Fibroblast of skin of left quadriceps (primary cell): ENCODE measurements at regions not wholly inside any gene's neighbourhood (a gene's known extent, or its start where the extent isn't known, plus 50 kb on each side); places are given as distances from the start of the nearest gene placed in this dataset.

ENCODE experiments used
- DNase-seq, 2 experiments: peaks; one replicate each; pipeline ENCODE4 v3.0.0-alpha.2; 2013; ENCODE audit warnings: low read depth in 2 of 2

DNA sequence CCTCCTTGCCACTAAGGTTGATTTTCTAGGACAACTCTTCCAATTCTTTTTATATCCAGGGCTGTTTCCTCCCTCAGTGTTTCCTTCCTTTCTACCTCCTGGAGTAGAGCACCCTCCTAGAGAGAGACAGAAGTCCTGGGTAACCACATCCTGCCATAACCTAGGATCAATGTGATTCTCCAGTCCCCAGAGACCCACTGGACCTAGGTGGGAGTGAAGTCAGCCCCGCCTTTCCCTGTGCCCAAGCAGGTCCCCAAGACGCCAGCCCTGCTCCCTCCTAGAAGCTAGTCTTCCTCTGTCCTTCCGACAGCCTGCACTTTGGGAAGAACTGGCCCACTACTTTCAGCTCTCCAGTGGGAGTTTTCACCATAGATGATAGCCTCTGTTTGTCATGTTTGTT lies 166.8 kb upstream of the PLEKHG7 start:
- no peak for DNase-seq

DNA sequence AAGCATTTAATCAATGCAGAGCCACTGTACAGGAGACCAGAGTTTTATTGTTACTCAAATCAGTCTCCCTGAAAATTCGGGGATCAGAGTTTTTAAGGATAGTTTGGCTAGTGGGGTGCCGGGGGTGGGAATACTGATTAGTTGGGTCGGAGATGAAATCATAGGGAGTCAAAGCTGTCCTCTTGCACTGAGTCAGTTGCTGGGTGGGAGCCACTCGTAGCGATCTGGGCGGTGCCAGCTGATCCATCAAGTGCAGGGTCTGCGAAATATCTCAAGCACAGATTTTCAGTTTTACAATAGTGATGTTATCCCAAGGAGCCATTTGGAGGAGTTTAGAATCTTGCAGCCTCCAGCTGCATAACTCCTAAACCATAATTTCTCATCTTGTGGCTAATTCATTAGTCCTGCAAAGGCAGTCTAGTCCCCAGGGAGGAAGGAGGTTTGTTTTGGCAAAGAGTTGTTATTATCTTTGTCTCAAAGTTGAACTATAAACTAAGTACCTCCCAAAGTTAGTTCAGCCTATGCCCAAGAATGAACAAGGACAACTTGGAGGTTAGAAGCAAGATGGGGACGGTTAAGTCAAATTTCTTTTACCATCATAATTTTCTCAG lies 169.4 kb upstream of the PLEKHG7 start:
- peak; percentile 19 to 20 for DNase-seq

DNA sequence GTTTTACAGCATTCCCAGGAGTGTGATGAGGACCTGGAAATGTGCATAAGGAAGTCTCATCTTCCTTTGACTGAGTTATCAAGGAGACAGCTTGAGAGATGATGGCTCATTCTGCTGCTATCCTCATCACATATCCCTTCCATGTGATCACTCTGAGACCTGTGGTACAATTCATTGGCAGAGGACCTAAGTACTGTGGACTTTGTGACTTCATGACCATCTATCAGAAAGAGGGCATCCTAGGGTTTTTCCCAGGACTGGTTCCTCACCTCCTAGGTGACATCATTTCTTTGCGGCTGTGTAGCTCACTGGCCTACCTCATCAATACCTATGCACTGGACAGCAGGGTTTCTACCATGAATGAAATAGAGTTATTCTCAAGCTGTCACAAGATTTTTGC lies 172.1 kb upstream of the PLEKHG7 start:
- DNase-seq, result no peak

DNA sequence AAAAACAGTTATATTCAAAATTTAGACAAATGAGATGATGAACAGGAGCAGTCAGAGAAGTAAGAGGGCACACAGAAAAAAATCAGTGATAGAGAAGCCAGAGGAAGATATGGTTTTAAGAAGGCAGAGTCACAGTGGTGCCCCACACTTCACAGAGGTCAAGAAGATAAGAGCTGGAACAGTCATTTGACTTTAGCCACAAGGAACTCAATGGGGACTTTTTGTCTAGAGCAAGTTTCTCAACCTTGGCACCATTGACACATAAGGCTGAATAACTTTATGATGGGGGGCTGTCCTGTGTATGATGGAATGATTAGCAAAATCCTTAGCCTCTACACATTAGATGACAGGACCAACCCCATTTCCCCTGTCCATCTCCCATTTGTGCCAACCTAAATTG lies 172.8 kb upstream of the PLEKHG7 start:
- no peak for DNase-seq

DNA sequence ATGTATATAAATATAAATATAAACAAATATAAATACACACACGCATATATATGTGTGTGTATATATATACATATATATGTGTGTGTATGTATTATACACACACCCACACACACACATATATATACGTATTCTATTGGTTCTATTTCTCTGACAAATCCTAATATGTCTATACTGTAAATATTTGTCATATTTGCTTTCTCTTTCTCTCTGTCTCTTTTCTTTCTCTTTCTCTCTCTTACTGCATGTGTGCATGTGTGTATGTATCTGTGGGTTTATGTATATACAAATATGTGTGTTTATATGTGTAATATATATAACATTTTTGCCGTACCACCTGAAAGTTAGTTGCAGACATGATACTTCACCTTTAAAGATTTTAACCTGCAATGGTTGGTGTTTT lies 174.2 kb upstream of the PLEKHG7 start:
- DNase-seq, result no peak

DNA sequence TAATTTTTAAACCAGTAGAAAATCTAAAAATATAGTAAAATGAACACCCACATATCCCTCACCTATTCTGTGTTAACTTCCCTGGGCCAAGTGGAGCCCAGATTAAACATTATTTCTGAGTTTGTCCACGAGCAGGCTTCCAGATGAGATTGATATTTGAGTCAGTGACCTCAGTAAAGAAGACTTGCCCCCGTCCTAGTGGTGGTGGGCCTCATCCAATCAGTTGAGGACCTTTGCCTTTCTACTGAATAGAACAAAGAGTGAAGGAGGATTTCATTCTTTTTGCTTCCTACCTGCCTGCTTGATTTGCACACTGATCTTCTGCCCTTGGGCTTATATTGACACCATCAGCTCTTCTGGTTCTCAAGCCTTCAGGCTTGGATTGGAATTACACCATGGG lies 174.7 kb upstream of the PLEKHG7 start:
- DNase-seq, result no peak

DNA sequence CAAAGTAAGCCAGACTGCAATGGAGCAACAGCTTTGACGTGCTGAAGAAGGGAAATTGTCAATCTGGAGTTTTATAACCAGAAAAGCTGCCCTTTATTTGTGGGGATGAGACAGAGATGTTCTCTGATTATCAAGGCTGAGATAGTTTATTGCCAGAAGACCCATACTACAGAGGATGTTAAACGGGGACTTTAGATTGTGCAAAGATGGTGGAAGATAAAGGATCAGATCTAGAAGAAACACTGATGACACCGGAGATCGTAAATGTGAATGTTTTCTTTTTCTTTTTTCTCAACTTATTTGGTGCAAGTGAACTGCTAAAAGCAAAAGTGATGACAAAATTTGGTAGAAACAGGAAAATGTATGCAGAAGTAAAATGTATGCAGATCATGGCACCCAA lies 178.3 kb upstream of the PLEKHG7 start:
- DNase-seq, result no peak

DNA sequence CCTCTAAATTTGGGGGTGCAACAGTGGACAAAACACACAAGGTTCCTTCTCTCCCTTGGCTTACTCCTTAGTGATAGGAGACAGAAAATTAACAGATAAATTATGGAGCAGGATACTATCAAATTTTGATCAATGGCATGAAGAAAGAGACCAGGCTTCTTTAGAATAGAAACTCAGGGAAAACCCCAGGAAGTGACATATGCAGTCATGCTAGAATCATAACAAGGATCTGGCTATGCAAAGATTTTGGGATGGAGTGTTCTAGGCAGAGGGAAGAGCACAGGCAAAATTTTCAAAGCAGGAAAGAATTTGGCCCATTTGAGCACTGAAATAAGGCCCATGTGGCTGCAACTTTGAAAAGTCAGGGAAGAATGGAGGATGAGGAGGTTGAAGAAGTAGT lies 182.3 kb upstream of the PLEKHG7 start:
- no peak for DNase-seq

DNA sequence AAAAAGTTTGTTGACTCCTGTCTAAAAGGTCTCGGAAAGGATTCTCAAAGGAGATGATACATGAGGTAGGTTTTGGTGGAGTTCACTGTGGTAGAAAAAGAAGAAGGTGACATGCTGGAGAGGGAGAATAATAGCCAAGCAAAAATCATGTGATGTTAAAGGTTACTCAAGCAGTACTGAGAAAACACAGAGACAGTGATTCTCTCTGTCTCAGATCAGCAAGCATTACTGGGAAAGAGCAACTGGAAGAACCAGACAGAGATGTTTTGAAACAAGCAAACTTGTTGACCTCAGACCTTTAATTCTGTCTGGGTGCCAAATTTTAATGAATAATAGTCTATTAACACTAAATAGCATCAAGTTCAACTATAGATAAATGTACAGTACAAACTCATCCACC lies 183.5 kb upstream of the PLEKHG7 start:
- DNase-seq, result no peak

DNA sequence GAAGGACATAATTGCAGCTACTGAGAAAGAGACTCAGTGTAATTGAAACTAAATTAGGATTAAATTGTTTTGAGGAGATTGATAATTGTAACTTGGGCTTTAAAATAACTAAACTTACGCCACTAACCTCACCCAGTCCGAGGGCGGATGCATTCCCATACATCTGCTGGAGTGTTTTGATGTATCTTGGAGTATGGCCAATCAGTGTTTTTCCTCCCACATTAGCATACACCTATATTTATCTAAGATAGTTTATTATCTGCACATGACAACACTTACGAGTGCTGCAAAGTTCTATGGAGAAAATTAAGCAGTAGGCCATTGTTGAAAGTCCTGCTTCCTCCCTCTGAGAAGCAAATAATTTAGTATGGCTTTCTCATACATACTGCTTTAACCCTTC lies 184.7 kb upstream of the PLEKHG7 start:
- DNase-seq, result no peak

DNA sequence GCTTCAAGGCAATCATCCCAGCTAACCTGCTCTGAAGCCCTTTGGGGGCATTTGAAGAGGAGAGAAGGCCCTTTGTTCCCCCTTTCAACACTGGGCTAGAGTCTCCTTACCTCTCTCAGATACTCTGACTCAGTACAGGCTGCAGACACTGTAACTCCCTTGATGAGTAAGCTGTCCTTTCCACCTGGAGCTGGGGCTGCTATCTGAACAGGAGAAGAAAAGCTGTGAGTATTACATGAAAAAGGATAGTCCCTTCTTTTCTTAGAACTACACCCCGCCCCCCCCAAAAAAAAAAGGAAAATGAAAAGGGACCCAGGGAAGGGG lies 186.6 kb upstream of the PLEKHG7 start:
- DNase-seq, result no peak

DNA sequence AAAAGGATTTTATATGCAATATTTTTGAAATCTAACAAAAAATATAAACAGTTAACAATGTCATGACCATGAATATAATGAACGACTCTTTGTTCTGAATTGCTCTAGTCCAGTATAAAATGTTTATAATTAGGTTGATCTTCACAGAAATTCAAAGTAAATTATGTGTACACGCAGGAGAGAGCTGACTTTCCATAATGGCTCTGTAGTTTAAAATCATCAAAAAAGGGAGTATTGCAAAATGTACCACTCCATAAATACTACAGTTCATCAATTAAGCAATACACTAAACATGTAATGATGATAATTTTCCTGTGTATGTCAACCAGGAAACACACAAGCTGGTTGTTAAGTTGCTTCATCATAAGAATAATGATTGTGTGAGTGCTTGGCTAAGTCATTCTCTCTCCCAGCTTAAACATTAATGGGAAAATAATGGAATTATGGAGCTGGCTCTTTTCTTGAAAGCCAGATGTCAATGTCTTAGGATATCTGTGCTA lies 189.5 kb upstream of the PLEKHG7 start:
- DNase-seq, result no peak

DNA sequence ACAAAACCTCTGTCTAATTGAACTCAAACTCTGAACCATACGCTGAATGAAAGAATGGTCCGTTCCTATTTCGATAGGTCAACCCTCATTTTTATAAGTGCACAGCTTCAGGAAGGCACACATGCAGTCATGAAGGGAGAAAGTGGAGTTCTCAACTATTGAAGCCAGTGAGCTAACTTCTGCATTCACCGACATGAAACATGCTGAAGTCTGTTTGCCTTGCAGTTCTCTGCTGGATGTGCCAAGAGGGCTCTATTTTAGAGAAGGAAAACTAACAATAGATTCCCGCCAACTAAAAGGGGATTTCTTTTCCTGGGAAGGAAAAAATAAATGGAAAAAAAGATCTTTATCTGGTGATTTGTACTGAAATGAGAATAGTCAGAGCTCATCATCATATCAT lies 191.0 kb upstream of the PLEKHG7 start:
- DNase-seq, result no peak

DNA sequence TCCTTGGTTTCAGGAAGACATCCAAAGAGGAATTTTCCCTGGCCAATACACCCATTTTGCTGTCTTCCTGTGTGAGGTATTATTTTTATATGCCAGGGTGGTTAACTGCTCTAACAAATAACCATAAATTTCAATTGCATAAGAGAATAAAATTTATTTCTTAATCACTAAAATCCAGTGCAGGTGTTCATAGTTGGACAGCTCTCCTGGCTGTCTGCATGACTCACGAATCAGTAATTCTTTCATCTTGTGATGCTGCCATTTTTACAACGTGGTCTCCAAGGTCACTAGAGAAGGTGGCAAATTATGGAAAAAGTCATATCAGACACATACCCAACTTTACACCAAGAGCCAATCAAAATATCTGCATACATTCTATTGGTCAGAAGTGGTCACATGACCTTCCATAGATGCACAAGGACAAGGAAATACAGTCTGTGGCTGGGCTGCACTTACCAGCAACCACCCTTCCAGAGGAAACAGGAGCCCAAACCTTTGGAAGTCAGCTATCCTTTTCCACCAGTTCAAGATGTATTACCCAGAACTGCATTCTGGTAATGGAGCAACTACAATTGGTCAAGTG lies 193.5 kb upstream of the PLEKHG7 start:
- no peak for DNase-seq

DNA sequence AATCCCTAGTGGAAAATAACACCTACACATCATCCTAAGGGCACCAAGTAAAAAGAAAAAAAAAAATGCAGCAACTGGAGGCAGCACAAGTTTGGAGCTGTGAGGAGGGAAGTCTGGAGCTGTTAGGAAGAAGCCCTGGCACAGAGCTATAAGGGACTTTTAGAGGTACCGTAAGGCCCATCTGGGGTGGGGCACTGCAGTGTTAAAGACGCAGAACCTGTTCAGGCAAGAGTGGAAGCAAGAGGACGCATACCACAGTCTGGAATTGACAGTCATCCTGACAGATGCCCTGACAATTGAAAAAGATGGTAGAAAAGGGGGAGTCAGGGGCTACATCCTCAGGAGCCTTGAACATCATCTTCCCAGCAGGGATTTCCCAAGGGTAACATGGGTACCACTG lies 195.9 kb upstream of the PLEKHG7 start:
- no peak for DNase-seq

DNA sequence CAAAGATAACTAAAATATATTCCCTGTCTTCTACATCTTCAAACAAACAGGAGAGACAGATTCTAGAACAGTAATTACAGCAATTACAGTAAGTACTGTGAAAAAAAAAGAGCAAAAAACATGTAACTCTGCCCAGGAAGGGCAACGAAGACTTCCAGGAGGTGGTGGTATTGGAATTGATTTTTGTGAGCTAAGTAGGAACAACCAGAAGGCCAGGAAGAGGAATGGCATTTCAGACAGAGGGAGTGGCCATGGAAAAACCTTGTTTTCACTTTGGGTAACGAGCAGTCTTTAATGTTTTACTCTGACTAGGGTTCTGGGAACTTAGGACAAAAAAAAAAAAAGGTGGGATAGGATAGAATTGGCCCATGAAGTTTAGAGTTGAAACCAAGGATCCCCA lies 196.3 kb upstream of the PLEKHG7 start:
- no peak for DNase-seq

DNA sequence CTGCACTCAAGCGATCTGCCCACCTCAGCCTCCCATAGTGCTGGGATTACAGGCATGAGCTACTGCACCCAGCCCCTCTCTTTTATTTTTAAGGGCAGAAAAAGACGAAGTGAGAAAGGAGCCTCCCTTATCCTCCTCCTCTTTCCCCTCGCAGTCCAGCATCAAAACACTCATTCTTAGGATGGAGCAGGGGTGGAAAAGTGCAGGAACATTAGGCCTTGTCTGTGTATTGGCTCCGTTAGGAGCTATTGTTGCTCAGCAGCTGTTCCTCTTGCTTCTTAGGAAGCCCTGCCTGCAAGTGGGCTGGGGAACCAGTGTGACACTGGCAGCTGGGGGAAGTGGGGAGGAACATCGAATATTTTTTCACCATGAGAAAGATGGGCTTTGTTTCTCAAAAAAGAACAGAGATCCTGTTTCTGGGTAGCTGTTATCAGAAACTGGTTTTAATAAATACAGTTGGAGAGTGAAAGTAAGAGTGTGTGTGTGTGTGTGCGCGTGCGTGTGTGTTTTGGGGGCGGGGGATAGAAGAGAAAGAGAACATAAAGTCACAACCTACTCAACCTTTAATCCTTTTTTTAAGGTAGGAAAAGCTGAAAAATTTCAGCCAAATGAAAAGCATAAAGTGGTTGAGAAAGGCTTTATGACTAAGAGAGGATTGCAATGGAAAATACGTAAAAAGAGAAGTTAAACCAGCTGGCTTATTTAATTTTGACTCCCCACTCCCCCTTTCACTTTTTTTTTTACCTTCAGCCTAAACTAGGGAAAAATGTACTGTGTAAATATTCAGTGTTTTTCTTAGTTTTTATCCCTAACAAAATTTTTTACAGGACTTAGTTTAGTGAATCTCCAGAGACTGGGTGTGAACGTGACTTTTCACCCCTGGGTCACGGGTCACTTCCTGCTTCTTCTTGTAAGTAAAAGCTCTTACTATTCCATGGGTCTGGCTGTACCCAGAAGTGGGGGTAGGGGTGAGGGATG lies 197.2 kb upstream of the PLEKHG7 start:
- DNase-seq, result peak; percentile 11 to 13

DNA sequence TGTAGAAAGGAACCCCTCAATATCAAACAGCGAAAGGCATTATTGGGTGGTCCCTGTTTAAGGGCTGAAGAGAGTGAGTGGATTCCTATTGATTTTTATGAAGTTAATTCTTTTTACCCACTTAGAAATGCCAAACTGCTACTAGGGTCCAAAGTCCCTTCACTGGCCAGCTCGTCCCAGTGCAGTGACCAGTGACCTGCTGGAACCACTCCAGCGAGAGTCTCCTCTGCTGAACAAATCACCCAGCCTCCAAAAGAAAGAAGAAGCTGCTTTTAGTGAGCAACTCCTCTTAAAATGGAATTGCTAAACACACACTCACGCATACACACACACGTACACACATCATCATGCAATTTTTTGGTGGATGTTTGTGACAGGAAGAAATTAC lies 198.2 kb upstream of the PLEKHG7 start:
- DNase-seq, result no peak

DNA sequence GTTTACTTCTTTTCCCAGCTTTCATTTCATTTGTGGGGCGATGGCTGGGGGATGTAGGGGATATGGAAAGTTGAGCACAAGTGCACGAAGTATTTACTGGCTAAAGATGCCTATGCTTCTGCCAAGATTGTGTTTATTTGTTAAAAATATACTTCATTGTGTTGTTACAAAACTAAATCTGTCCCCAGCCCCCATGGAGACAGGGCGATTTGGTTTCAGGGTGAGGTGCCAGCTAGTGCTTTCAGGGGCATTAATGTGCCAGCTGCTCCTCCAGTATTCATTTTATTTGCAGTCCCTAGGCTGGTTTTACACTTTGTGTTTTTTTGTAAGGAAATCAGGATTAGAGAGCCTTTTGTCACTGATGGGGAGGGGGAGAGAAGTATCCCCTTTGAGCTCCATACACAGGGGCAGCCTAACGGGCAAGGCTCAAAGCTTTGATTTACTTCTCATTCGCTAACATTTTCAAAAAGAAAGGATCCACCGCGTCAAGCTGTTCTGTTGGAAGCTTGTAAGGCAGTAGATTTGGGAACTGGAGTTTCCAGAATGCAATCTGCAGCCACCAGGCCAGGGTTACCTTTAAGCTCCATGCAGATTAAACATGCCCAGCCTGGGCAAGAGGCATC lies 198.7 kb upstream of the PLEKHG7 start:
- no peak for DNase-seq

DNA sequence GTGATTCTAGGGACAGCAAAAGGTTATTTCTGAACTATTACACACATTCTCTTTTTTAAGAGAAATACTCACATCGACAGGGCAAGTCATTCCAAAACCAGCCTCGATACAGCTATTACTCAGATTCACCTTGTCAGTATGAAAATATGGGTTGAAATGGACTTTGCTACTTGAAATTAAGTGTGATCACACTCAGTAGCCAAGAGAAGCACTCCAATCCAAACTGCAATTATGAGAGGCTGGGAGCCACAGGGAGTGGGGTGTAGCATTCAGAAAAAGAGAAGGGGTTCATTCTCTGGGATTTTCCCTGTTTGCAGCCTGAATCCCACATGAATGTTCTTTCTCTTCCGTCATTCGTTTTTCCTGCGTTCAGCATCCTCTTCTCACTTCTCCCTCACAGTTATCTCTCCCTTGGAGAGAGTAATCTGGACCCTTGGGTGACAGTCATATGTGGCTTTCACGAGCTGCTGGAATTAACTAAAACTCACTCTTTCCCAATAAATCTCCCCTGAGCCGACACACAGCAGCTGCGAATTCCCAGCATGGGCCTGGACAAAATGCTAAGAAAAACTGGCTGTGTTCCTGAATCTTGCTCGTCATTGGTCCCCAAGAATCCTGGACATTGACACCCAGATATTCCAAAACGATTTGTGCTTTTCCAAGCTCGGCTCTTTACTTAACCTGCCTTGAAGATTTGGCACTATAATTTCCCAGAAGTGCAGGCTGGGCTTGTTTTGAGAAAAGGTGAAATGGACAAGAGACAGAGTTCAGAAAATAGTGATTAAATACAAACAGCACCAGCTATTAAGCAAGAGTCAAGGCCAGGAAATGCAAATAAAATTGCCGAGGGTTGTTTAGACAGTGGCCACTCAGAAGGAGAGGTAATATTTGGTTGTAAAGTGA lies 199.5 kb upstream of the PLEKHG7 start:
- no peak for DNase-seq

DNA sequence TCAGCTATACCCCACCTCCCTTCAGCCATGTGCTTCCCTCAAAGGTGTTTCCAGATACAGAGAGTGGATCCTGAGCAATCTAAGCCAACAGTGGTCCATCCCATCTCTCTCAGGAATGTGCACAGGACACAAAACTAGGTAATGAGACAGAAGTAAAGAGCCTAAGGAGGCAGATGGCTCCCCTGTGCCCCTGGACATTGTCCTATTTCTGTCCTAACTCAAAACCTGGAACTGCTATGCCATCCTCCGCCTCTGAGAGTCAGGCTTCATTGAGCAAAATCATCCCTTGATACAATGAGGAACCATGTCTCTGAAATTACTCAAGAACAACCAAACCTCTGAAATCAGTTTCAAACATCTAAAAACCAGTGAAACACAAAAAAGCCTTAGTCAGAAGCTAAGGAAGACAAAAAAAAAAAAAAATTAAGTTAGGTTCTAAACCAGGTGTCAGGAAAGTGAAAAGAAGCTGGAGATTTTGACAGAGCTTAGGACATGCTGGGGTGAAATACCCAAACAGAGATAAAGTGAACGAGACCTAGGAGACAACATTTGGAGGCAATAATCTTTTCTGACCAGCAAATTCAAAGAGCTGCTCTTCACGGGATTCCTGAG lies 200.3 kb upstream of the PLEKHG7 start:
- DNase-seq, result no peak
